ENCODE measurements at regions not wholly inside any gene's neighbourhood (a gene's known extent, or its start where the extent isn't known, plus 50 kb on each side); places are given as distances from the start of the nearest gene placed in this dataset.
A peak's percentile ranks its signal among the peaks of the same experiment; 100 is the strongest.
"Not testable (repeated sequence)": the region's sequence is repeated elsewhere in the genome, so short reads cannot be mapped to it uniquely, and the experiment has no call there.

DNA sequence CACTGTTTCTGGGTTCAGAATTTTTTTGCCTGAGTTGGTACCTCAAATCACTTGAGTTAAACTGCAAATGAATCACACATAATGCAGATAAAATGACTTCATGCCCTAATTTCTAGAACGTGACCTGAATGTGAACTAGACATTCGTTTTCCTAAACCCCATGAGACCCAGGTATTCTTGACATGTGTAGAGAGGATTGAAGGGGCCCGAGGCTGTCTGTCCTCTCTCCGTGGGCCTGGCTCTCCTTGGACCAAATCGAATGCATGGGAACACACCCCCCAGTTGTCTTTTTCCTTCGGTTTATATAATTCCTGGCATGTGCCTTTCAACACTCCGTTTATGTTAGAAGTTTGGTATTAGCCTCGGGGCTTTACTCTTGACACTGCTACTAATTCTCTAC is 262.4 kb upstream of the PLGLB2 start:
- 3% methylated on average over 5 of the region's 8 CpGs; no CpG with 5 or more reads in 1 of the 2 donors for WGBS, 2 donors (ENCODE audit: low coverage in 1 of 2)
- not testable (repeated sequence) for H3K27me3 ChIP-seq, H3K9me3 ChIP-seq, H3K36me3 ChIP-seq
- Histone ChIP-seq H3K4me3 (peak overlapping the region in 1 of 2 donors; percentile 24), H3K27ac (peak overlapping the region in 2 of 4 donors; percentile 46 to 48), H3K4me1 (peaks cover 0 to 10% (median 0%) of the 10 kb centered on the region in 3 donors)
- ATAC-seq, result peak; percentile 11

DNA sequence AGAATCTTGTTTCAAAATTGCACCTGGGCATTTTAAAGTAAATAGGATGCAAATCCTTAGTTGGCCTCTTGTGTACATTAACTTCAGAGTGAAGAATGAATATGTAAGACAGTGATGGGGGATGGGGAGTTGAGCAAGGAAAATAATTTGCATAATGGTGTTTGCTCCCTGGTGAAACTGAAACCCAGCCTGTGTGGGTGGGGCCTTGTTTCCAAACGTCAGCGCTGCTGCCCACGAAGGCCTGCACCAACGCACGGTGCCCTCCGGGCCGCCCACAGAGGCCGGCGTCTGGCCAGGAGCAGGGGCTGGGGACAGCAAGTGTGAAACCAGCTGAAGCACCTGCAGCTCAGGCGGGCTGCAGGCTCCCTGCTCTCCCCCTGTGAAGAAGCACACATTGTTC is 262.0 kb upstream of the PLGLB2 start:
- no CpG with 5 or more reads among the region's 10 CpGs for WGBS, 2 donors (ENCODE audit: low coverage in 1 of 2)
- H3K27ac ChIP-seq, result peak overlapping the region in 1 of 4 donors; percentile 60
- H3K4me3 ChIP-seq, result peak overlapping the region in 1 of 2 donors; percentile 24
- H3K4me1 ChIP-seq, result peaks cover 0 to 10% (median 0%) of the 10 kb centered on the region in 3 donors
- not testable (repeated sequence) for H3K36me3 ChIP-seq, H3K9me3 ChIP-seq, H3K27me3 ChIP-seq
- peak; percentile 90 for ATAC-seq

DNA sequence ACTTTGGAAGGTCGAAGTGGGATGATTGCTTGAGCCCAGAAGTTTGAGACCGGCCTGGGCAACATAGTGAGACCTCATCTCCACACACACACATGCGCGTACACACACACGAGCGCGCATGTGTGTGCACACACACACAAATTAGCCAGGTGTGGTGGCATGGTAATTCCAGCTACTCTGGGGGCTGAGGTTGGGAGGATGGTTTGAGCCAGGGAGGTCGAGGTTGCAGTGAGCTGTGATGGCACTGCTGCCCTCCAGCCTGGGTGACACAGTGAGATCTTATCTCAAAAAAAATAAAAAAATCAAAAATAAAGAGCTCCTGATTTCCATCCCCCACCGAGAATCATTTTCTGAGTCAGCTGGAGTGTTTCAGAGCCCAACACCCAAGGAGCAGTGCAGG is 261.5 kb upstream of the PLGLB2 start:
- H3K4me3 ChIP-seq, result peak overlapping the region in 1 of 2 donors; percentile 24
- no CpG with 5 or more reads among the region's 9 CpGs for WGBS, 2 donors (ENCODE audit: low coverage in 1 of 2)
- peaks cover 0 to 10% (median 0%) of the 10 kb centered on the region in 3 donors for H3K4me1 ChIP-seq
- H3K9me3 ChIP-seq, H3K27me3 ChIP-seq, H3K36me3 ChIP-seq: not testable (repeated sequence)
- peak overlapping the region in 3 of 4 donors; percentile 53 to 60 (median 56) for H3K27ac ChIP-seq
- peak; percentile 4 for ATAC-seq

DNA sequence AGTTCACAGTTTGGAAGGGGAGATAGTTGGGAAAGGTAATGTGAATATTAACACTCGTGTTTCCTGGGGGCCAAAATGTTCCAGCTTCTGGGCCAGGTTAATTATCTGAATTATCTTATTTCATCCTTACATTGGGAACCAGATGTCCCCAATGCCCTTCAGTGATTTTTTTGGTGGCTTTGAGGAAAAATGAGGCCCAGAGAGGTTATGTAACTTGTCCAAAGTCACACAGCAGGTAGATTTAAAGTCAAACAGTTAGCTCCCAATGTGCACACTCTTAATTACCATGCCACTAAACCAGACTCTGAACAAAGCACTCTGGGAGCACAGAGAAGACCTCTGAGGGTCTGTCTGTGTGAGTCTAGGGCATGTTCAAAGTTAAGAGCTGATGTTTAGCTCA is 259.9 kb upstream of the PLGLB2 start:
- H3K36me3 ChIP-seq, H3K27me3 ChIP-seq, H3K9me3 ChIP-seq, ATAC-seq, H3K27ac ChIP-seq, H3K4me3 ChIP-seq: not testable (repeated sequence)
- 80 to 90% methylated on average over 1 of the region's 1 CpG for WGBS, 2 donors (ENCODE audit: low coverage in 1 of 2)
- peaks cover 0 to 10% (median 0%) of the 10 kb centered on the region in 3 donors for H3K4me1 ChIP-seq

DNA sequence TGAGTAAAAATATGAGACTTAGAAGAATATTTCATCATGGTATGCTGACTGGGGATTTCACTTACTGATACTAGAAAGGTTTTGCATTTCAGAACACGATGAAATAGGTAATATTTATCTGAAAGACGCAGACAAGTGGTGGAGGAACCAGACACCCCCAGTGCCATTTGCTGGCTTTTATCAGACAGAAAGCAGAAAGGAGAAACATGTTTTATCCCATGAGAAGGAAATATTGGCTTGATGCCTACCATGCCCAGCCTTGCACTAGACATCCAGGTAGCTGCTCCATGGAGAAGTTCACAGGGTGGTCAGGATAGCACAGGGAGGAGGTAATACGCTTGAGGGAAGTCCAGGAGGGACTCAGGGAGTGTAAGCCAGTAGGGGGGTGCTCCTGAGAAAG is 258.9 kb upstream of the PLGLB2 start:
- not testable (repeated sequence) for ATAC-seq, H3K27ac ChIP-seq, H3K27me3 ChIP-seq, H3K4me3 ChIP-seq, H3K36me3 ChIP-seq, H3K9me3 ChIP-seq
- peaks cover 0 to 10% (median 0%) of the 10 kb centered on the region in 3 donors for H3K4me1 ChIP-seq
- WGBS, 2 donors (ENCODE audit: low coverage in 1 of 2), result 95% methylated on average over 3 of the region's 3 CpGs; no CpG with 5 or more reads in 1 of the 2 donors

DNA sequence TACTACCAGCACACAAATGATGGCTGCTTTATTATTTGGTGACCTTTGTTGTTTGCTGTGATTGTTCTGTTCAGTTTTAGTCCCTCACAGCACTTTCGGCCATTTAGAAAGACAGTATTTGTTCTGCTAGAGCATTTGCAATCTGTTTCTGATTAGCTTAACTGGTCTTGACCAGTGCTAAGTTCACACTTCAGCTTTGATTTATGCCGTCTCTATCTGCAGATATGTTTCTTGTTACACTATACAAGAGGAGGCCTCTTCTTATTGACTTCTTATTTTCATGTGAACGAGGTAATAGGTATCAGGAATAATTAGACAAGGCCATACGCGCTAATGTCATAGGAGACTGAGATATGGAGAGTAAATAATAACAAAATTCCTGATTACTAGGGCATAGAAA is 253.0 kb upstream of the PLGLB2 start:
- H3K27me3 ChIP-seq, ATAC-seq, H3K36me3 ChIP-seq, H3K4me3 ChIP-seq, H3K9me3 ChIP-seq, H3K4me1 ChIP-seq, H3K27ac ChIP-seq: not testable (repeated sequence)
- WGBS, 2 donors (ENCODE audit: low coverage in 1 of 2), result 90 to 96% methylated on average over 3 of the region's 5 CpGs

DNA sequence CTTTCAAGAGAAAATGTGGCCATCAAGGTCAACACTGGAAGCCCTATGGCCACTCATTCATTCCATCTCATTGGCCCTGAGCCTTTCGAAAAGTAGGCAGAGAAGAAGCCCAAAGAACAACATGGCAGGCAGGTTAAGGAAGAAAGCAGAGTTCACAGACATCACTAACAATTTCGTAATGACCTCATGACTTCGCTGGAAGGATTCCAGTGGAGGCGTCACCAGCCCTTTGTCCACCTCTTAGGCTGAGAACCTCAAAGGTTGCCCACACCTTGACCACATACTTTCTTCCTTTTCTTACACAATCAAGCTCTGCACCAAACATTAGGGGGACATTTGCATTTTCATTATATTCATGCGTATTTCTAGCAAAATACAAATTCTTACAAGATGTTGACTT is 252.4 kb upstream of the PLGLB2 start:
- not testable (repeated sequence) for H3K9me3 ChIP-seq, H3K36me3 ChIP-seq, H3K4me1 ChIP-seq, H3K4me3 ChIP-seq, H3K27me3 ChIP-seq, ATAC-seq, H3K27ac ChIP-seq
- WGBS, 2 donors (ENCODE audit: low coverage in 1 of 2), result 73 to 93% methylated on average over 3 to 5 of the region's 5 CpGs

DNA sequence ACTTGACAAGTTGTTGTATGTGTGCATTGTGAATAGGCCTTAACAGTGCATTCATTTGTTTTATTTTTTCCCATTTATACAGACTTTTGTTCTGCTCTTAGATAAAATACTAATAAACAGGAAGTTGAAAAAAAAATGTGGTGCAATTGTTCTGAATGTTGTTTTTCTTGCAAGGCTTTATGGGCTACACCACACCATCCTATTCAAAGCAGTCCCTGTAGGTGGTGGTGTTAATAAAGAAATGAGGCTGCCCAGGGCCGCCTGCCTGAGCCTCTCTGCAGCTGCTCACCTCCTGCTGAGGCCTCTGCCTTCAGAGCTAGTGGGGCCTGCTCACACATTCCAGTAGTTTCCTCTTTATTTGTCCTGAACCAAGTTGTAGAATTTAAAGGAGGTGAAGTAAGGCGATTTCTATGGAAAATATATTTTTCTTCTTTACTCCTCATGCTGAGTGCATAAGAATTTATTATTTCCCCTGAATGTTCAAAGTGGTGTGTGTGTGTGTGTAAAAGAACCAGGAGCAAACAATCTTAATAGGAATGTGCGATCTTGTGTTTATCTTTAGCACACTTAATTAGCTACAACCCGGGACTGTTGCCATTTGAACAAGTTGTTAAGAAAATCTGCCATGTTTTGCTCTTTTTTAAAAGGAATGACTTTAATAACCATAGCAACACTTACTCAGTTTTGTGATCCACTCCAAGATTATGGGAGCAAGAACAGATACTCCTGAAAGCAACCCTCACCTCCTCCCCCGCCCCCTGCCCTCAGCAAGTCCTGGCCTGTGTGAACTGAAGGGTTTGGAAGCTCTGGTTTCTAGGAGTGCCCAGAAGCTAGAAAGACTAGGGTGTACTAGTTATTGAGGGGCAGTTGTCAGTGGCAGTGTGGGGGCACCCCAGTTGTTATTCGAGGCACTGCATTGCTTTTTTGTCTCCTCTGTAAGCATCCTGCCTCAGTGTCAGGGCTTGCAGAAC is 251.6 kb upstream of the PLGLB2 start:
- not testable (repeated sequence) for H3K36me3 ChIP-seq, H3K4me1 ChIP-seq, H3K27ac ChIP-seq, H3K4me3 ChIP-seq, H3K27me3 ChIP-seq, H3K9me3 ChIP-seq
- TF ChIP-seq, protein P1, sequence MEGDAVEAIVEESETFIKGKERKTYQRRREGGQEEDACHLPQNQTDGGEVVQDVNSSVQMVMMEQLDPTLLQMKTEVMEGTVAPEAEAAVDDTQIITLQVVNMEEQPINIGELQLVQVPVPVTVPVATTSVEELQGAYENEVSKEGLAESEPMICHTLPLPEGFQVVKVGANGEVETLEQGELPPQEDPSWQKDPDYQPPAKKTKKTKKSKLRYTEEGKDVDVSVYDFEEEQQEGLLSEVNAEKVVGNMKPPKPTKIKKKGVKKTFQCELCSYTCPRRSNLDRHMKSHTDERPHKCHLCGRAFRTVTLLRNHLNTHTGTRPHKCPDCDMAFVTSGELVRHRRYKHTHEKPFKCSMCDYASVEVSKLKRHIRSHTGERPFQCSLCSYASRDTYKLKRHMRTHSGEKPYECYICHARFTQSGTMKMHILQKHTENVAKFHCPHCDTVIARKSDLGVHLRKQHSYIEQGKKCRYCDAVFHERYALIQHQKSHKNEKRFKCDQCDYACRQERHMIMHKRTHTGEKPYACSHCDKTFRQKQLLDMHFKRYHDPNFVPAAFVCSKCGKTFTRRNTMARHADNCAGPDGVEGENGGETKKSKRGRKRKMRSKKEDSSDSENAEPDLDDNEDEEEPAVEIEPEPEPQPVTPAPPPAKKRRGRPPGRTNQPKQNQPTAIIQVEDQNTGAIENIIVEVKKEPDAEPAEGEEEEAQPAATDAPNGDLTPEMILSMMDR (IDR thresholded peaks at IDR 0.05), result peak in 1 of 4 experiments; percentile 46
- WGBS, 2 donors (ENCODE audit: low coverage in 1 of 2), result 20% methylated on average over 1 of the region's 6 CpGs; no CpG with 5 or more reads in 1 of the 2 donors
- ATAC-seq, result peak; percentile 95

DNA sequence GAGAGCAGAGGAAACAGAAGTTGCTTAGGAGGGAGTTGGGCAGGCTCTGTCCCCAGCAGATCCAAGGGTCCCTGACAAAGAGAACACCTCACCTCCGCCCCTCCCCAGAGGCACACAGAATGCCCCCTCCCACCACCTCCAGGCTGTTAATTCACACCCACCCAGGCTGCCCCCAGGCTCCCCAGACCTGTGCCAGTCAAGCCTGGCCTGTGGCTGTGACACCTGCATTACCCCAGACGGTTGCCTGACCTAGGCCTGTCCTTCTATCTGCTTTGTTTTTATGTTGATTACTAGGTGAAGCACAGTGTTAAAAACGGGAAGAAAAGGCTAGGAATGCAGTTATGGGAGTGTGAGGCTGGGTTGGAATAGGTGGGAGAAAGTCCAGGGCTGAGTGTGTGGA is 250.8 kb upstream of the PLGLB2 start:
- ATAC-seq, H3K36me3 ChIP-seq, H3K27ac ChIP-seq, H3K27me3 ChIP-seq, H3K4me3 ChIP-seq, H3K9me3 ChIP-seq, H3K4me1 ChIP-seq: not testable (repeated sequence)
- WGBS, 2 donors (ENCODE audit: low coverage in 1 of 2), result no CpG with 5 or more reads among the region's 3 CpGs

DNA sequence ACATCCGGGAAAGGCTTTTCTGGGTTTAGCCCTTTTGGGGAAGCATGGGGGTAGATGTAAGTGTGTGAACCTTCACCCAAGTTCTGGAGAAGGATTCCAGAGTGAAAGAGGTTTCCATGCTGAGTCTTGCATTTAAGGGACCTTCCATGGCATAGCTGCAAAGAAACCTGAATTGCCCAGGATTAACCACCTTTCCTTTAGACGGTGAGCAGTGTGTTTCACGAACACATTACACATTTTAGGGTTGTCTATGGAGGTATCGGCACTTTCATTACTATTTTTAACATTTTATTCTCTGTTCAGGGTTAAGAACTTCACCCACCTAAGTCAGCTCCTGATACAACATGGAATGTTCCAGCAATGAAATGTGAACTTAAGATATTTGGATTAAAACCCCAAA is 250.2 kb upstream of the PLGLB2 start:
- not testable (repeated sequence) for H3K27ac ChIP-seq
- WGBS, 2 donors (ENCODE audit: low coverage in 1 of 2), result 95% methylated on average over 3 of the region's 4 CpGs; no CpG with 5 or more reads in 1 of the 2 donors

DNA sequence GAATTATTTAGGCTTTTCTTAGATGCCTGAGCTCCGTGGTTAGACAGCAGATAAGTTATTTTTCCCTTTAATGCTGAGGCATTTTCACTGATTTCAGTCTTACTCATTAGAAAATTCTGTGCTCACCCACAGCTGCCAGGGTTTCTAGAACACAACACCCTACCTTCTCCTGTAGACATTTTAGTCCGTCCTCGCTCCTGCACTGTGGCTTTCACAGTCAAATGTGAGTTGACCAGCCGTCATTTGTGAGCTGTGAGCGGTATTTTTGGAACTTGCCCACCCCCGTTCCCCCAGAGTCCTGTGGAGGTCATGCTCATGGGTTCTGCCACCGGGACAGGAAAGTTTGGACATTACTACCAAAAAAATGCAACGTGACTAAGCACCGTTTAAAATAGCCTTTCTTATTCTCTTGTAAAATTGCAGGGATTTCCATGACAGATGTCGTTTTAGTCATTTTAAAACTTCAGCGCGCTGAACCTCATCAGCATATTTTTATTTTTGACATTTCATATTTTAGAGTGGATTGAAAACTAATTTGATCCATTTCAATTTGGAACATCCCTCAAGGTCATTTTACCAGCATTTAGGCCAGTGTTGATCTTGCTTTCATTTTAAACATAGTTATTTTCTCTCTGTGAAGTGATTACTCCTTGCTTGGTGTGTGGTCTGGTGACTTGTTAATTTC is 249.6 kb upstream of the PLGLB2 start:
- H3K36me3 ChIP-seq, H3K4me3 ChIP-seq, H3K27ac ChIP-seq, ATAC-seq, H3K9me3 ChIP-seq, H3K27me3 ChIP-seq, H3K4me1 ChIP-seq: not testable (repeated sequence)
- WGBS, 2 donors (ENCODE audit: low coverage in 1 of 2), result no CpG with 5 or more reads among the region's 12 CpGs

More for the DNA sequence above, 250.2 kb upstream of the PLGLB2 start:
- H3K9me3 ChIP-seq, ATAC-seq, H3K27me3 ChIP-seq, H3K4me3 ChIP-seq, H3K4me1 ChIP-seq, H3K36me3 ChIP-seq: not testable (repeated sequence)

DNA sequence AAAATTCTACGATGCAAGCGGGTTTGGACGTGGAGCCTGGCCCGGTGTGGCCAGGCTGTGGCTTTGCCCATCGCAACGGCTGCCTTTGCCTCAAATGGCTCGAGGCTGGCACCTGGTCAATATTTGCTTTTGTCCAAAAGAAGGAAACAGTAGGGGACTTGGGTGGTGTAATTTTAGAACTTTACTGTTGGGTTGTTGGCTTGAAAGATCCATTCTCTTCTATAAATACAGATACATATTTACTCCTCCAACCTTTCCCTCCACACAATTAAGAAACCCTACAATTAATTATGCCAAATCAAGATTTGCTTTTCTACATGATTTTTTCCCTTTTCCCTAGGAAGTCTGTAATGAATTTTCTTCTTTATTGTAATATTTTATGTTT is 249.0 kb upstream of the PLGLB2 start:
- H3K9me3 ChIP-seq, H3K27me3 ChIP-seq, H3K4me3 ChIP-seq, H3K36me3 ChIP-seq, H3K27ac ChIP-seq, ATAC-seq, H3K4me1 ChIP-seq: not testable (repeated sequence)
- WGBS, 2 donors (ENCODE audit: low coverage in 1 of 2), result no CpG with 5 or more reads among the region's 7 CpGs
